LNCAP (cell line): ENCODE measurements at regions not wholly inside any gene's neighbourhood (a gene's known extent, or its start where the extent isn't known, plus 50 kb on each side); places are given as distances from the start of the nearest gene placed in this dataset.

ENCODE experiments used
- CTCF ChIP-seq: fragments of 450-650 bp; IDR thresholded peaks from 2 replicates; pipeline ENCODE4 v1.5.1; 2017; ENCODE audit warnings: mild to moderate bottlenecking

- no peak for TF ChIP-seq CTCF
Measured at GRCh38 chr16:86664522-86665318, 86.4 kb downstream of the FOXL1 start.

- TF ChIP-seq CTCF = no peak
Measured at GRCh38 chr16:86665319-86665675, 86.9 kb downstream of the FOXL1 start.

DNA sequence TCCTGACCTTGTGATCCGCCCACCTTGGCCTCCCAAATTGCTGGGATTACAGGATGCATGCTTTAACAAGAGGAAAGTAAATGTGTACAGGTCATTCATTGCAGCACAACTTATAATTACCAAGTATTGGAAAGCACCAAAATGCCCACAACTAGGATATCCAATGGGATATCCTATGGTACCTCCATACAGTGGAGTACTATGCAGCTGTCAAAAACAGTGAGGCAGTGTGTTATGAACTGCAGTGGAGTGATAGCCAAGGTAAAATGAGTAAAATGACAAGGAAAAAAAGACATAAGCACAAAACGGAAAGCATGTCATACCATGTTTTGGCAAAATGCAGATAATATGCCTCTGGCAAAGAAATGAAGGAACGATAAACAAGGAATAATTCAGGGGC, 87.6 kb downstream of the FOXL1 start:
- no peak for TF ChIP-seq CTCF

DNA sequence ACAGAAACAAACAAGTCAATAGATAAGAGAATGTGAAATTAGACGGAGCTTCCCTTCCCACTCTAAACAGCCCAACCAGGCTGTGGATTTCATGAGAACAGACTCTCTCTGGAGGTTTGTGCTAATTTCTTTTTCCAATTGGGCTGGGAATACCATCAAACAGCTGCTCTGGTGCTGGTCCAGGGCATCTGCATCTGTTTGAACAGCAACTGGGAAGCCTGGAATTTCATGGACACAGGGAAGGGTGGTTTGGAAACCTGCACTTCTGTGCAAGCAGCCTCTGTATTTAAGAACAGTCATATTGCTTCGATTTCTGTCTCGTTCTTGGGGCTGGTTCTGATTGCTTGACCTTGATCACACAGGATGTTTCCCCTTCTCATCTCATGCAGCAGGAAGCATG, 88.7 kb downstream of the FOXL1 start:
- no peak for TF ChIP-seq CTCF

- no peak for TF ChIP-seq CTCF
Measured at GRCh38 chr16:86668136-86668910, 90.0 kb downstream of the FOXL1 start.

DNA sequence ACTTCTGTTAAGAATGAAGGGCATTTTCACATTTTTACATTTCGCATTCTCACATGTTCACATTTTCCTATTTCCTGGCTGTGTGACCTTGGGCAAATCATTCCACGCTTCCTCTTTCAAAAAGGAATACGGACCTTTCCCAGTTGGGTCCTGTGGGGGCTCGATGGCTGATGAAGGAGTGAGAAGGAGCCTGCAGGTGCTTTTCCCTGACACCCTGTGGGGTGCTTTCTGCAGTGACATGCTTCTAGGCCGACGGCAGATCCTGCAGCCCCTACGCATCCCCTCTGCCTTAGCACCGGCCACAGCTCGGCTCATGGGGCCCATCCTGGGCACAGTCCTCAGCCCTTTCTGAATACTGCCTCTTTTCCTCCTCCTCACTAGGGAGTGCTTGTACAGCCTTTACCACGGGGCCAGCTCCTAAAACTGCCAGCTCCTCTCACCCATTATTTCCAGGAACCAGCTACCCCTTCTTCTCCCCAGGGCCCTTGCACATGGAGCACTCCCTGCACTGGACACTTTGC, 91.0 kb downstream of the FOXL1 start:
- TF ChIP-seq CTCF = no peak

- no peak for TF ChIP-seq CTCF
Measured at GRCh38 chr16:86669937-86670749, 91.8 kb downstream of the FOXL1 start.
